CD14-positive monocyte (primary cell): ENCODE measurements at regions not wholly inside any gene's neighbourhood (a gene's known extent, or its start where the extent isn't known, plus 50 kb on each side); places are given as distances from the start of the nearest gene placed in this dataset.

ENCODE experiments used
- DNase-seq, 3 donors: peaks; one replicate each; pipeline ENCODE4 v3.0.0-alpha.2; 2011 to 2022
- H2AFZ ChIP-seq: 2 replicates; pipeline ENCODE4 v1.6.0; 2012; ENCODE audit warnings: mild to moderate bottlenecking, low read depth, low read length, inconsistent platforms; ENCODE audit not compliant: insufficient read depth, poor library complexity, severe bottlenecking
- H3K27ac ChIP-seq, 2 donors: 1 replicate in 1 of 2; 2 replicates in 1 of 2; pipeline ENCODE4 v1.5.1; 2012 to 2013; ENCODE audit warnings: low read length in 2 of 2, control low read depth in 1 of 2, inconsistent platforms in 1 of 2, low read depth in 1 of 2, mild to moderate bottlenecking in 1 of 2
- H3K27me3 ChIP-seq, 2 donors: one replicate each; pipeline versions ENCODE4 v1.6.0 to v1.6.1; 2011 to 2013; ENCODE audit warnings: low read length in 2 of 2; ENCODE audit not compliant: control insufficient read depth in 2 of 2, insufficient read depth in 2 of 2
- H3K36me3 ChIP-seq, 2 donors: replicated peaks in 1 of 2; 1 replicate in 1 of 2; 2 replicates in 1 of 2; pipeline versions ENCODE4 v1.5.1 to v1.6.1; 2012 to 2013; ENCODE audit warnings: low read length in 2 of 2, control low read depth in 1 of 2, inconsistent platforms in 1 of 2, mild to moderate bottlenecking in 1 of 2; ENCODE audit not compliant: insufficient read depth in 2 of 2, control insufficient read depth in 1 of 2
- H3K4me1 ChIP-seq, 2 donors: 1 replicate in 1 of 2; 2 replicates in 1 of 2; pipeline versions ENCODE4 v1.5.1 to v1.6.1; 2012 to 2013; ENCODE audit warnings: low read length in 2 of 2, control low read depth in 1 of 2, inconsistent platforms in 1 of 2, mild to moderate bottlenecking in 1 of 2, moderate library complexity in 1 of 2; ENCODE audit not compliant: insufficient read depth in 2 of 2, control insufficient read depth in 1 of 2
- H3K4me2 ChIP-seq: replicated peaks from 2 replicates; pipeline ENCODE3; 2012; ENCODE audit warnings: low read length, moderate library complexity, mild to moderate bottlenecking; ENCODE audit not compliant: poor library complexity, severe bottlenecking; ENCODE audit errors: extremely low read depth
- H3K4me3 ChIP-seq, 3 experiments: fragments of 200-600 bp in 1 of 3; sonication (generic) in 1 of 3; replicated peaks in 1 of 3; 1 replicate in 2 of 3; 2 replicates in 1 of 3; pipeline ENCODE4 v1.5.1; 2011 to 2013; ENCODE audit warnings: low read length in 3 of 3, mild to moderate bottlenecking in 3 of 3, control low read depth in 2 of 3, low read depth in 2 of 3, inconsistent platforms in 1 of 3, moderate library complexity in 1 of 3
- H3K79me2 ChIP-seq: 2 replicates; pipeline ENCODE4 v1.6.0; 2012; ENCODE audit warnings: mild to moderate bottlenecking, control low read depth, inconsistent platforms, low read length, moderate library complexity; ENCODE audit not compliant: insufficient read depth
- H3K9ac ChIP-seq: 2 replicates; pipeline ENCODE4 v1.6.0; 2017; ENCODE audit warnings: low read length, mild to moderate bottlenecking; ENCODE audit not compliant: insufficient read depth, poor library complexity, severe bottlenecking
- H3K9me3 ChIP-seq, 2 donors: replicated peaks in 1 of 2; 1 replicate in 1 of 2; 2 replicates in 1 of 2; pipeline versions ENCODE4 v1.5.1 to v1.6.1; 2012 to 2013; ENCODE audit warnings: low read length in 2 of 2, control low read depth in 1 of 2; ENCODE audit not compliant: control insufficient read depth in 1 of 2, insufficient read depth in 1 of 2
- H4K20me1 ChIP-seq: 2 replicates; pipeline ENCODE4 v1.6.0; 2012; ENCODE audit warnings: mild to moderate bottlenecking, low read length, control low read depth, moderate library complexity; ENCODE audit not compliant: insufficient read depth
- H3K27ac Mint-ChIP-seq, 7 donors: one replicate each; pipeline ENCODE4 v1.8.0; 2020; ENCODE audit warnings: mild to moderate bottlenecking in 7 of 7, mixed read lengths in 7 of 7, moderate library complexity in 6 of 7, inconsistent platforms in 2 of 7
- H3K27me3 Mint-ChIP-seq, 3 donors: one replicate each; pipeline ENCODE4 v1.8.0; 2021 to 2022; ENCODE audit warnings: low read depth in 3 of 3, mild to moderate bottlenecking in 3 of 3, mixed read lengths in 3 of 3, moderate library complexity in 3 of 3, inconsistent platforms in 1 of 3
- H3K36me3 Mint-ChIP-seq, 2 donors: one replicate each; pipeline ENCODE4 v1.8.0; 2020; ENCODE audit warnings: mixed read lengths in 2 of 2, inconsistent platforms in 1 of 2, mild to moderate bottlenecking in 1 of 2
- H3K4me1 Mint-ChIP-seq: one replicate; pipeline ENCODE4 v1.8.0; 2020; ENCODE audit warnings: mild to moderate bottlenecking, mixed read lengths
- H3K4me3 Mint-ChIP-seq, 2 donors: one replicate each; pipeline ENCODE4 v1.8.0; 2020; ENCODE audit warnings: mild to moderate bottlenecking in 2 of 2, mixed read lengths in 2 of 2, moderate library complexity in 1 of 2
- H3K9me3 Mint-ChIP-seq, 7 donors: one replicate each; pipeline ENCODE4 v1.8.0; 2020 to 2022; ENCODE audit warnings: mixed read lengths in 7 of 7, mild to moderate bottlenecking in 6 of 7, moderate library complexity in 6 of 7, inconsistent platforms in 2 of 7
- CTCF ChIP-seq: fragments of 200-600 bp; IDR thresholded peaks from one replicate; pipeline ENCODE4 v1.8.0; 2022; ENCODE audit warnings: antibody characterized with exemption, mild to moderate bottlenecking
- WGBS: methylation state at CpG from one replicate; pipeline ENCODE4 v1.1.5; 2013; ENCODE audit warnings: missing lambda C conversion rate; ENCODE audit not compliant: insufficient coverage; 5-methylcytosine and 5-hydroxymethylcytosine counted together
- intact Hi-C, 2 donors: fragments of 100-400 bp; cut with micrococcal nuclease; formaldehyde crosslinking; loops; one replicate each; pipeline versions ENCODE4 v1.15.0 to v1.15.1; 2023

- H3K4me3 ChIP-seq = no peak overlapping the region
- no peaks in the 10 kb centered on the region for H3K79me2 ChIP-seq
- Mint-ChIP-seq H3K4me1 (no peaks in the 10 kb centered on the region), H3K27me3 (peaks cover 0 to 2% (median 0%) of the 10 kb centered on the region in 3 donors), H3K27ac (no peak overlapping the region), H3K4me3 (no peak overlapping the region), H3K36me3 (no peaks in the 10 kb centered on the region), H3K9me3 (peaks cover 2 to 12% (median 5%) of the 10 kb centered on the region in 7 donors)
- no peak for TF ChIP-seq CTCF
- no peak overlapping the region for H3K4me2 ChIP-seq
- no peaks in the 10 kb centered on the region for H3K36me3 ChIP-seq
- H3K27me3 ChIP-seq = no peaks in the 10 kb centered on the region
- no peak overlapping the region for H3K9ac ChIP-seq
- no CpG with 5 or more reads among the region's 2 CpGs for WGBS
- peaks cover 17 to 20% of the 10 kb centered on the region in 2 donors for H3K9me3 ChIP-seq
- no peak overlapping the region for H2AFZ ChIP-seq
- no peak for DNase-seq
- H3K4me1 ChIP-seq = no peaks in the 10 kb centered on the region
- no peak overlapping the region for H3K27ac ChIP-seq
- H4K20me1 ChIP-seq = no peaks in the 10 kb centered on the region
- intact Hi-C loops = no loop called here
Measured at GRCh38 chr5:126137891-126138280, 285.3 kb upstream of the GRAMD2B start.

GRCh38 chr5:126138281-126138931, 284.8 kb upstream of the GRAMD2B start:
- DNase-seq = no peak
- no peak overlapping the region for H3K4me3 Mint-ChIP-seq

More at GRCh38 chr5:126138281-126138931, 284.8 kb upstream of the GRAMD2B start:
- no peaks in the 10 kb centered on the region for H3K79me2 ChIP-seq
- H3K27ac Mint-ChIP-seq = no peak overlapping the region
- no peak for TF ChIP-seq CTCF
- no peaks in the 10 kb centered on the region for H3K4me1 ChIP-seq
- H4K20me1 ChIP-seq = no peaks in the 10 kb centered on the region
- no peak overlapping the region for H3K27ac ChIP-seq
- no peaks in the 10 kb centered on the region for H3K36me3 ChIP-seq
- H3K9me3 ChIP-seq = peaks cover 17 to 19% of the 10 kb centered on the region in 2 donors
- no peak overlapping the region for H3K4me3 ChIP-seq
- no peaks in the 10 kb centered on the region for H3K4me1 Mint-ChIP-seq
- H3K27me3 Mint-ChIP-seq = peaks cover 0 to 2% (median 0%) of the 10 kb centered on the region in 3 donors
- H3K4me2 ChIP-seq = no peak overlapping the region
- H3K9ac ChIP-seq = no peak overlapping the region
- no peaks in the 10 kb centered on the region for H3K27me3 ChIP-seq
- no peak overlapping the region for H2AFZ ChIP-seq
- peaks cover 2 to 13% (median 4%) of the 10 kb centered on the region in 7 donors for H3K9me3 Mint-ChIP-seq
- intact Hi-C loops = no loop called here
- H3K36me3 Mint-ChIP-seq = no peaks in the 10 kb centered on the region
- no CpG with 5 or more reads among the region's 3 CpGs for WGBS
